ENCODE measurements at regions not wholly inside any gene's neighbourhood (a gene's known extent, or its start where the extent isn't known, plus 50 kb on each side); places are given as distances from the start of the nearest gene placed in this dataset.

GRCh38 chr6:94278146-94278545 lies 858.8 kb upstream of the EPHA7 start:
- dilution Hi-C loops (cut with MboI; ENCODE audit: extremely low pct_ligation_motif_present, low sequenced_read_pairs): no loop called here
- no peak for FAIRE-seq

GRCh38 chr6:94272327-94272726 lies 853.0 kb upstream of the EPHA7 start:
- FAIRE-seq: no peak
- Histone ChIP-seq H3K9me1 (ENCODE audit: control insufficient read depth, extremely low read depth, insufficient read depth, low read length) (no peaks in the 10 kb centered on the region), H3K4me2 (ENCODE audit: control insufficient read depth, extremely low read depth, insufficient read depth, low read depth, low read length) (no peak overlapping the region), H3K9me3 (ENCODE audit: control insufficient read depth, low read depth, low read length) (no peaks in the 10 kb centered on the region), H4K20me1 (ENCODE audit: control insufficient read depth, extremely low read depth, insufficient read depth, low read length) (no peaks in the 10 kb centered on the region), H3K36me3 (ENCODE audit: control insufficient read depth in 2 of 2, extremely low read depth in 1 of 2, insufficient read depth in 2 of 2, low read length in 2 of 2) (no peaks in the 10 kb centered on the region), H3K9ac (ENCODE audit: control insufficient read depth, extremely low read depth, insufficient read depth, low read length) (no peak overlapping the region), H3K27me3 (ENCODE audit: control insufficient read depth, extremely low read depth, insufficient read depth, low read length) (no peaks in the 10 kb centered on the region), H3K4me1 (ENCODE audit: control insufficient read depth, extremely low read depth, insufficient read depth, low read length) (no peaks in the 10 kb centered on the region), H2AFZ (ENCODE audit: control insufficient read depth, low read length) (no peak overlapping the region), H3K79me2 (ENCODE audit: control insufficient read depth, insufficient read depth, low read length) (no peaks in the 10 kb centered on the region), H3K27ac (ENCODE audit: control insufficient read depth, insufficient read depth, low read length) (no peak overlapping the region), H3K4me3 (ENCODE audit: control insufficient read depth in 2 of 3, extremely low read depth in 1 of 3, insufficient read depth in 2 of 3, low read depth in 1 of 3, low read length in 3 of 3) (no peak overlapping the region)
- TF ChIP-seq CTCF (optimal IDR thresholded peaks at IDR 0.05 in 1 of 3, IDR thresholded peaks at IDR 0.05 in 1 of 3, conservative IDR thresholded peaks at IDR 0.05 in 1 of 3; ENCODE audit: extremely low read depth in 1 of 3, insufficient read depth in 2 of 3, low read length in 3 of 3): no peak
- TF ChIP-seq EZH2 (IDR thresholded peaks at IDR 0.05; ENCODE audit: low read length): no peak
- dilution Hi-C loops (cut with MboI; ENCODE audit: extremely low pct_ligation_motif_present, low sequenced_read_pairs): no loop called here
- DNase-seq (ENCODE audit: low read depth, low spot score): no peak

More at GRCh38 chr6:94278146-94278545, 858.8 kb upstream of the EPHA7 start:
- Histone ChIP-seq H3K79me2 (ENCODE audit: control insufficient read depth, insufficient read depth, low read length) (no peaks in the 10 kb centered on the region), H3K4me3 (ENCODE audit: control insufficient read depth in 2 of 3, extremely low read depth in 1 of 3, insufficient read depth in 2 of 3, low read depth in 1 of 3, low read length in 3 of 3) (no peak overlapping the region), H3K9me1 (ENCODE audit: control insufficient read depth, extremely low read depth, insufficient read depth, low read length) (no peaks in the 10 kb centered on the region), H2AFZ (ENCODE audit: control insufficient read depth, low read length) (no peak overlapping the region), H3K9ac (ENCODE audit: control insufficient read depth, extremely low read depth, insufficient read depth, low read length) (no peak overlapping the region), H3K27me3 (ENCODE audit: control insufficient read depth, extremely low read depth, insufficient read depth, low read length) (no peaks in the 10 kb centered on the region), H3K4me1 (ENCODE audit: control insufficient read depth, extremely low read depth, insufficient read depth, low read length) (no peaks in the 10 kb centered on the region), H4K20me1 (ENCODE audit: control insufficient read depth, extremely low read depth, insufficient read depth, low read length) (no peaks in the 10 kb centered on the region), H3K27ac (ENCODE audit: control insufficient read depth, insufficient read depth, low read length) (no peak overlapping the region), H3K36me3 (ENCODE audit: control insufficient read depth in 2 of 2, extremely low read depth in 1 of 2, insufficient read depth in 2 of 2, low read length in 2 of 2) (no peaks in the 10 kb centered on the region), H3K4me2 (ENCODE audit: control insufficient read depth, extremely low read depth, insufficient read depth, low read depth, low read length) (no peak overlapping the region), H3K9me3 (ENCODE audit: control insufficient read depth, low read depth, low read length) (no peaks in the 10 kb centered on the region)
- DNase-seq (ENCODE audit: low read depth, low spot score): no peak
- TF ChIP-seq CTCF (optimal IDR thresholded peaks at IDR 0.05 in 1 of 3, IDR thresholded peaks at IDR 0.05 in 1 of 3, conservative IDR thresholded peaks at IDR 0.05 in 1 of 3; ENCODE audit: extremely low read depth in 1 of 3, insufficient read depth in 2 of 3, low read length in 3 of 3): no peak
- TF ChIP-seq EZH2 (IDR thresholded peaks at IDR 0.05; ENCODE audit: low read length): no peak
